Calu3 (cell line): ENCODE measurements at regions not wholly inside any gene's neighbourhood (a gene's known extent, or its start where the extent isn't known, plus 50 kb on each side); places are given as distances from the start of the nearest gene placed in this dataset.

Experiments
- BruUV-seq: library from RNA; stranded (reverse); fragments of 400-500 nt; replicated peaks from 2 replicates; lab custom pipeline; 2021; lab: Mats Ljungman, UMichigan
- CTCF ChIA-PET: fragments of 300-600 bp; sonication (Branson Sonifier 250); formaldehyde crosslinking; loops from one replicate; lab custom pipeline; 2022; ENCODE audit warnings: antibody characterized with exemption; lab: Charles Lee
- DNase-seq: peaks from one replicate; pipeline ENCODE4 v3.0.0; 2022
- H3K27ac Mint-ChIP-seq: one replicate; pipeline ENCODE4 v1.8.0; 2022; ENCODE audit warnings: mixed read lengths; ENCODE audit not compliant: unreplicated experiment
- H3K27me3 Mint-ChIP-seq: one replicate; pipeline ENCODE4 v1.8.0; 2022; ENCODE audit warnings: mixed read lengths; ENCODE audit not compliant: unreplicated experiment
- H3K36me3 Mint-ChIP-seq: one replicate; pipeline ENCODE4 v1.8.0; 2022; ENCODE audit warnings: mild to moderate bottlenecking, moderate library complexity, mixed read lengths; ENCODE audit not compliant: insufficient read depth, unreplicated experiment
- H3K4me1 Mint-ChIP-seq: one replicate; pipeline ENCODE4 v1.8.0; 2022; ENCODE audit warnings: mild to moderate bottlenecking, low read depth, mixed read lengths; ENCODE audit not compliant: unreplicated experiment
- H3K4me3 Mint-ChIP-seq: one replicate; pipeline ENCODE4 v1.8.0; 2022; ENCODE audit warnings: mild to moderate bottlenecking, low read depth, moderate library complexity, mixed read lengths; ENCODE audit not compliant: unreplicated experiment
- H3K9me3 Mint-ChIP-seq: one replicate; pipeline ENCODE4 v1.8.0; 2022; ENCODE audit warnings: low read depth, mixed read lengths; ENCODE audit not compliant: unreplicated experiment
- intact Hi-C: fragments of 100-400 bp; cut with micrococcal nuclease; formaldehyde crosslinking; loops from one replicate; pipeline ENCODE4 v1.10.0; 2022; ENCODE audit not compliant: unreplicated experiment
- TF ChIP-seq, protein P1 (sequence below): fragments of 200-600 bp; IDR thresholded peaks from one replicate; pipeline ENCODE4 v1.8.0; 2022; ENCODE audit warnings: antibody characterized with exemption; ENCODE audit not compliant: unreplicated experiment

DNA sequence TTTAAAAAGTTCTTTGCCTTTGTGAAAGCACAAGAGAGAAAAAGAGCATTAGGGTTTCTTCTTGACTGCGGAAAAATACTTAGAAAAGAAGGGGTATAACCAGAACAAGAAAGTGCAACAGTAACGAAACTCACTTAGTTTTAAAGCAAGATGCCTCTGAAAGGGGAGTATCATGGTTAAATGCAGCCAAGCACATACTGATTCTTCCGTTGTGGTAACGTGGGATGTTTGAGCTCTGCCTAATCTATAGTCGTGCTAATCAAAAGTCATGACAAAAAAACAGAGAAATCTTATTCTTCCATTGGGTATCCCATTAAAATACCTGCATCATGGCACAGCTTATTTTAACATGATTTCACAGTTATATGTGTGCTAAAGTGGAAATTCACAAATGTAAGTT, 187.8 kb upstream of the LRFN5 start:
- Mint-ChIP-seq H3K36me3 (no peaks in the 10 kb centered on the region), H3K4me3 (no peak overlapping the region), H3K27ac (no peak overlapping the region), H3K9me3 (no peaks in the 10 kb centered on the region), H3K4me1 (no peaks in the 10 kb centered on the region), H3K27me3 (no peaks in the 10 kb centered on the region)
- TF ChIP-seq, protein P1, sequence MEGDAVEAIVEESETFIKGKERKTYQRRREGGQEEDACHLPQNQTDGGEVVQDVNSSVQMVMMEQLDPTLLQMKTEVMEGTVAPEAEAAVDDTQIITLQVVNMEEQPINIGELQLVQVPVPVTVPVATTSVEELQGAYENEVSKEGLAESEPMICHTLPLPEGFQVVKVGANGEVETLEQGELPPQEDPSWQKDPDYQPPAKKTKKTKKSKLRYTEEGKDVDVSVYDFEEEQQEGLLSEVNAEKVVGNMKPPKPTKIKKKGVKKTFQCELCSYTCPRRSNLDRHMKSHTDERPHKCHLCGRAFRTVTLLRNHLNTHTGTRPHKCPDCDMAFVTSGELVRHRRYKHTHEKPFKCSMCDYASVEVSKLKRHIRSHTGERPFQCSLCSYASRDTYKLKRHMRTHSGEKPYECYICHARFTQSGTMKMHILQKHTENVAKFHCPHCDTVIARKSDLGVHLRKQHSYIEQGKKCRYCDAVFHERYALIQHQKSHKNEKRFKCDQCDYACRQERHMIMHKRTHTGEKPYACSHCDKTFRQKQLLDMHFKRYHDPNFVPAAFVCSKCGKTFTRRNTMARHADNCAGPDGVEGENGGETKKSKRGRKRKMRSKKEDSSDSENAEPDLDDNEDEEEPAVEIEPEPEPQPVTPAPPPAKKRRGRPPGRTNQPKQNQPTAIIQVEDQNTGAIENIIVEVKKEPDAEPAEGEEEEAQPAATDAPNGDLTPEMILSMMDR: no peak
- intact Hi-C loops: no loop called here
- CTCF ChIA-PET: no interaction called here
- no peak for DNase-seq
- no TSS peak for BruUV-seq

DNA sequence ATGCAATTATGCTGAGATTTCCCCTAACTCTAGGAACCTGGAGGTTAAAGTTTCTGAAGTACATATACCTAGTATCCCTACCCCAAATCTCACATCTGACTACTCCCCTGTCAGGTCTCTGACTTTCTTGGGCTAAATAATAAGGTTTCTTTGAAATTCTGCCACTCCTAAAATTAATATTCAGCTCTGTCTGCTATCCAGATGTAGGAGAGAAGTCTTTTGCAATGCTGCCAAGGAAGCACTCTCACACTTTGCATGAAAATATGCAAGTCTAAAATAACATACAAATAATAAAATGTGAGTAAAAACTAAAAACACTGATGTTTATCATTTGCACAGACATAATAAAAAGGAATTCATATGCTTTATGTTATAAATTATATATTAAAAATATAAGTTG, 196.9 kb upstream of the LRFN5 start:
- BruUV-seq: no TSS peak
- Mint-ChIP-seq H3K9me3 (peaks cover 4% of the 10 kb centered on the region), H3K36me3 (no peaks in the 10 kb centered on the region), H3K4me1 (no peaks in the 10 kb centered on the region), H3K27me3 (no peaks in the 10 kb centered on the region), H3K4me3 (no peak overlapping the region), H3K27ac (no peak overlapping the region)
- intact Hi-C loops: no loop called here
- TF ChIP-seq, protein P1: no peak
- DNase-seq: no peak
- CTCF ChIA-PET: no interaction called here

DNA sequence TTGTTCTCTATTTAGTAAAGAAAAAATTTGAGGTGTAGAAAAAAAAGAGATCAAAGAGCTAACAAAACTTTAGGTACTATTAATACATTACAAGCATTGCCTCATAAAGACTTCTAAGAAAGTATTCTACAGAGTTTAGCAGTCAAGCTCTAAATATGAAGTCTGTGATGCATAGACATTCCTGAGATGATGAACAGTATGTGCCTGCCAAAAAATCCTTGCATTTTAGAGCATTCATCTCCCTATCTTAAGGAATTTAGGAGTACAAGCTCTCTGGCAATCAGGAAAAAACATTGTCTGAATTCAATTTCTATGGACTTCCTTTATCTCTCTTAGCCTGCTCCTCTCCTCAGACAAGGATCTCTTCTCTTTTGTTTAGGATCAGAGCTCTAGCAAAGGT, 202.6 kb upstream of the LRFN5 start:
- H3K9me3 Mint-ChIP-seq: peaks cover 6% of the 10 kb centered on the region
- no peaks in the 10 kb centered on the region for H3K4me1 Mint-ChIP-seq
- no peak overlapping the region for H3K27ac Mint-ChIP-seq
- no peak for DNase-seq
- H3K4me3 Mint-ChIP-seq: no peak overlapping the region
- TF ChIP-seq, protein P1: no peak
- H3K27me3 Mint-ChIP-seq: no peaks in the 10 kb centered on the region
- intact Hi-C loops: no loop called here
- CTCF ChIA-PET: no interaction called here
- no TSS peak for BruUV-seq
- no peaks in the 10 kb centered on the region for H3K36me3 Mint-ChIP-seq

DNA sequence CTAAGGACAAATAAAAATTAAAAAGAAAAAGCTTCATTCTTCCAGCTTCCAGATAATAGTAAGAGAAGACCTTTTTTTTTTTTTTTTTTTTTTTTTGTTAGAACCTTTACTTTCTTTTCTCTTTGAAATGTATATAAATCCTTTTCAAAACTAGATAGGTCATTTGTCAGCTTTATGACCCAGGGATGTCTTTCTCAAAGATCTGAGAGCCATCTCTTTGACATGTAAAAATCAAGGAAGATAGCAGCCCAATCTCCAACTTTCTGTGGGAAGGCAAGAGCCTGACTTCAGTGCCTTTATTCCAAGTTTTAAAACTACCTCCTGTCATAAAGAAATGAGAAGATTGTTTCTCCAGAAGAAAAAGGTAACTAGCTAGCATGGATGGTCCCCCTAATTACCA, 203.3 kb upstream of the LRFN5 start:
- BruUV-seq: no TSS peak
- Mint-ChIP-seq H3K9me3 (peaks cover 10% of the 10 kb centered on the region), H3K4me3 (no peak overlapping the region), H3K36me3 (no peaks in the 10 kb centered on the region), H3K27ac (no peak overlapping the region), H3K27me3 (no peaks in the 10 kb centered on the region), H3K4me1 (no peaks in the 10 kb centered on the region)
- intact Hi-C loops: no loop called here
- DNase-seq: no peak
- CTCF ChIA-PET: no interaction called here
- TF ChIP-seq, protein P1: no peak
